ENCODE measurements at regions not wholly inside any gene's neighbourhood (a gene's known extent, or its start where the extent isn't known, plus 50 kb on each side); places are given as distances from the start of the nearest gene placed in this dataset.
"Not testable (repeated sequence)": the region's sequence is repeated elsewhere in the genome, so short reads cannot be mapped to it uniquely, and the experiment has no call there.

GRCh38 chr14:76701981-76702380, 59.3 kb upstream of the VASH1 start:
- no peak for DNase-seq

GRCh38 chr14:76705214-76705613, 56.1 kb upstream of the VASH1 start:
- no peak for DNase-seq

GRCh38 chr14:76706207-76706606, 55.1 kb upstream of the VASH1 start:
- not testable (repeated sequence) for DNase-seq

- DNase-seq: no peak
These were observed 54.5 kb upstream of the VASH1 start for GRCh38 chr14:76706811-76707210.

GRCh38 chr14:76708028-76708427, 53.2 kb upstream of the VASH1 start:
- no peak for DNase-seq

GRCh38 chr14:76708771-76709170, 52.5 kb upstream of the VASH1 start:
- DNase-seq: no peak

- DNase-seq: no peak
These were observed 50.9 kb upstream of the VASH1 start for GRCh38 chr14:76710056-76711010.
